ENCODE measurements at regions not wholly inside any gene's neighbourhood (a gene's known extent, or its start where the extent isn't known, plus 50 kb on each side); places are given as distances from the start of the nearest gene placed in this dataset.

DNA sequence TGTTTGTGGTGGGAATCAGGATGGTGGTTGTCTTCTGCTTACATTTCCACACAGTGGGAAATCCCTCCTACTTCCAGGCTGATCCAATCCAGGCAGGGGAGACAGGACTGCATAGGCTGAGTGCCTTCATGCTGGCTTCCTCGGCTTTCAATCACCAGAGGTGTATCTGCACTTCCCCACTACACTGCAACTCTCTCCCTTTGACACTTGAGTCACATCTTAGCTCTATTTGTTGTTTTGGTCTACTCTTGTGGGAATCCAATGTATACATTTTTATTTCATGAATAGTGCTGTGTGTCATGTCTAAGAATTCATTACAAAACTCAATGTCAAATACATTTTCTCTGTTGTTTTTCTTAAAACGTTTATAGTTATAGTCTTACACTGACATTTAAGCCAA lies 735.6 kb downstream of the XPNPEP1 start:
- H3K9me3 Mint-ChIP-seq (ENCODE audit: unreplicated experiment): peaks cover 6% of the 10 kb centered on the region
- no peak for DNase-seq (ENCODE audit: low spot score)
- H3K4me3 Mint-ChIP-seq (ENCODE audit: unreplicated experiment): no peak overlapping the region
- peaks cover 5% of the 10 kb centered on the region for H3K27me3 Mint-ChIP-seq (ENCODE audit: unreplicated experiment)
- no peaks in the 10 kb centered on the region for H3K36me3 Mint-ChIP-seq (ENCODE audit: low read depth, unreplicated experiment)
- no peak overlapping the region for H3K27ac Mint-ChIP-seq (ENCODE audit: unreplicated experiment)
- no peaks in the 10 kb centered on the region for H3K4me1 Mint-ChIP-seq (ENCODE audit: unreplicated experiment)
- TF ChIP-seq, protein P1, sequence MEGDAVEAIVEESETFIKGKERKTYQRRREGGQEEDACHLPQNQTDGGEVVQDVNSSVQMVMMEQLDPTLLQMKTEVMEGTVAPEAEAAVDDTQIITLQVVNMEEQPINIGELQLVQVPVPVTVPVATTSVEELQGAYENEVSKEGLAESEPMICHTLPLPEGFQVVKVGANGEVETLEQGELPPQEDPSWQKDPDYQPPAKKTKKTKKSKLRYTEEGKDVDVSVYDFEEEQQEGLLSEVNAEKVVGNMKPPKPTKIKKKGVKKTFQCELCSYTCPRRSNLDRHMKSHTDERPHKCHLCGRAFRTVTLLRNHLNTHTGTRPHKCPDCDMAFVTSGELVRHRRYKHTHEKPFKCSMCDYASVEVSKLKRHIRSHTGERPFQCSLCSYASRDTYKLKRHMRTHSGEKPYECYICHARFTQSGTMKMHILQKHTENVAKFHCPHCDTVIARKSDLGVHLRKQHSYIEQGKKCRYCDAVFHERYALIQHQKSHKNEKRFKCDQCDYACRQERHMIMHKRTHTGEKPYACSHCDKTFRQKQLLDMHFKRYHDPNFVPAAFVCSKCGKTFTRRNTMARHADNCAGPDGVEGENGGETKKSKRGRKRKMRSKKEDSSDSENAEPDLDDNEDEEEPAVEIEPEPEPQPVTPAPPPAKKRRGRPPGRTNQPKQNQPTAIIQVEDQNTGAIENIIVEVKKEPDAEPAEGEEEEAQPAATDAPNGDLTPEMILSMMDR (IDR thresholded peaks at IDR 0.05; ENCODE audit: unreplicated experiment): no peak

DNA sequence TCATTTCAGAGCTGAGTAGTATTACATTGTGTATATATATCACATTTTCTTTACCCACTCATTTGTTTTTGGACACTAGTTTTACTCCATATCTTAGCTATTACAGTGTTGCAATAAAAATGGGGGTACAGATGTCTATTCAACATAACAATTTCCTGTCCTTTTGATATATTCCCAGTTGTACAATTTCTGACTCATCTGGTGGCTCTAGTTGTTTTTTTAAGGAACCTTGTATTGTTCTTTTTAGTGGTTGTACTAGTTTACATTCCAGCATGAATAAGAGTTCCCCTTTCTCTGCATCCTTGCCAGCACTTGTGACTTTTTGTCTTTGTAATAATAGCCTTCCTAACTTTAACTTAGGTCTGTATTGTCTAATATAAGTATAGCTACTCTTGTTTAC lies 739.9 kb downstream of the XPNPEP1 start:
- peaks cover 4% of the 10 kb centered on the region for H3K27me3 Mint-ChIP-seq (ENCODE audit: unreplicated experiment)
- no peaks in the 10 kb centered on the region for H3K36me3 Mint-ChIP-seq (ENCODE audit: low read depth, unreplicated experiment)
- TF ChIP-seq, protein P1 (IDR thresholded peaks at IDR 0.05; ENCODE audit: unreplicated experiment): no peak
- peaks cover 6% of the 10 kb centered on the region for H3K9me3 Mint-ChIP-seq (ENCODE audit: unreplicated experiment)
- no peak for DNase-seq (ENCODE audit: low spot score)
- H3K4me3 Mint-ChIP-seq (ENCODE audit: unreplicated experiment): no peak overlapping the region
- no peaks in the 10 kb centered on the region for H3K4me1 Mint-ChIP-seq (ENCODE audit: unreplicated experiment)
- H3K27ac Mint-ChIP-seq (ENCODE audit: unreplicated experiment): no peak overlapping the region

DNA sequence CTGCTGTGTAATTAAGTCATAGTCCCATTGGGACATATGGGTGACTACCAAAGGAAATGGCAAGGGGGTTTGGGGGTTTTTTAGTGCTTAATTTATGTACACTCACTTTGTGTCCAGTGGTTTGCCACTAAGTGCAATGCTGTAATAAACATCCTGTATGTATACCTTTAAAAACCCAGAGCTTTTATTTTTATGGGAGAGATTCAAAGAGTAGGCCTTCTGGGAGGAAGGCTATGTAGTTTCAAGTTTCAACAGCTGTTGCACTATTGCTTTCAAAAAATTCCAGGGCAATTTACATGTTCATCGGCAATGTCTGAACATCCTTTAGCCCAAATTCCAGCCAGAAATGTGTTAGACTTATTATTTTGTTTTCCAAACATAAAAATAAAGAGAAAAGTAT lies 744.7 kb downstream of the XPNPEP1 start:
- no peak overlapping the region for H3K4me3 Mint-ChIP-seq (ENCODE audit: unreplicated experiment)
- no peaks in the 10 kb centered on the region for H3K36me3 Mint-ChIP-seq (ENCODE audit: low read depth, unreplicated experiment)
- TF ChIP-seq, protein P1 (IDR thresholded peaks at IDR 0.05; ENCODE audit: unreplicated experiment): no peak
- no peaks in the 10 kb centered on the region for H3K4me1 Mint-ChIP-seq (ENCODE audit: unreplicated experiment)
- no peaks in the 10 kb centered on the region for H3K9me3 Mint-ChIP-seq (ENCODE audit: unreplicated experiment)
- H3K27ac Mint-ChIP-seq (ENCODE audit: unreplicated experiment): no peak overlapping the region
- H3K27me3 Mint-ChIP-seq (ENCODE audit: unreplicated experiment): peaks cover 4% of the 10 kb centered on the region
- DNase-seq (ENCODE audit: low spot score): no peak

DNA sequence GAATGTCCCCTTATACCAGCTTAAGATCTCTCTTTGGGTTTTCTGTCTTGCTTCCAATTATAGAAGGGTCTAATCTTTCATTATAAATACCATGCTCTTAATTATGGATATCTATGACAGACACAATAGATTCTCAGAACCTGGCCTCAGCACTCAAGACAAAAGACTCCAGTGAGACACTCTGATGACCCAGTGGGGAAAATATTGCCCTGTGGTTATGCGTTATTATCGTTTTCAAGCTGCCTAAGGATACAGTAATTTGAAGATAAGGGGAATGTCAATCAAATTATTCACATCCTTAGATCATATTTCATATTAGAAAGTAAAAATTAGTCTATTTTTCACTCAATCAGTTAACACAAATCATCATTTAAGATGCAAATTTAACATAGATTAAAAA lies 748.8 kb downstream of the XPNPEP1 start:
- H3K4me1 Mint-ChIP-seq (ENCODE audit: unreplicated experiment): no peaks in the 10 kb centered on the region
- no peak overlapping the region for H3K27ac Mint-ChIP-seq (ENCODE audit: unreplicated experiment)
- peaks cover 1% of the 10 kb centered on the region for H3K27me3 Mint-ChIP-seq (ENCODE audit: unreplicated experiment)
- DNase-seq (ENCODE audit: low spot score): no peak
- no peak overlapping the region for H3K4me3 Mint-ChIP-seq (ENCODE audit: unreplicated experiment)
- H3K9me3 Mint-ChIP-seq (ENCODE audit: unreplicated experiment): no peaks in the 10 kb centered on the region
- H3K36me3 Mint-ChIP-seq (ENCODE audit: low read depth, unreplicated experiment): no peaks in the 10 kb centered on the region
- TF ChIP-seq, protein P1 (IDR thresholded peaks at IDR 0.05; ENCODE audit: unreplicated experiment): no peak

DNA sequence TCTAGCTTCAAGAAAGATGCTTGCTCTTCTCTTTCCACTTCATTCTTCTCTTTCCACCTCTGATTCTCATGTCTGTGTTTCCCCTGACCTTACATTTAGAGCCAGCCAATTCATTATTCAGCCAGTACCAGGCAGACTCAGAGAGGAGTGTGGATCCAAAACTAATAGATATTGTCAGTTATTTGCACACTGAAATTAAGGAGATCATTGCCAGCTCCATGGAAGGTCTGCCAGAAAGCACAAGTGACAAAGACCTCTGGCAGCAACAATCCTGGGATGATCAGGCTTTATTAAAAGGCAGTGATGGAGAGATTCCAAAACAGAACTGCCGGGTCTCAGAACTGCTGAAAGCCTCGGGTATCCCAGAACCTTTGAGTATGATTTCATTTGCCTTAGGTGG lies 749.4 kb downstream of the XPNPEP1 start:
- Mint-ChIP-seq H3K9me3 (ENCODE audit: unreplicated experiment) (no peaks in the 10 kb centered on the region), H3K4me1 (ENCODE audit: unreplicated experiment) (no peaks in the 10 kb centered on the region), H3K4me3 (ENCODE audit: unreplicated experiment) (no peak overlapping the region), H3K36me3 (ENCODE audit: low read depth, unreplicated experiment) (no peaks in the 10 kb centered on the region), H3K27me3 (ENCODE audit: unreplicated experiment) (peaks cover 1% of the 10 kb centered on the region), H3K27ac (ENCODE audit: unreplicated experiment) (no peak overlapping the region)
- TF ChIP-seq, protein P1 (IDR thresholded peaks at IDR 0.05; ENCODE audit: unreplicated experiment): no peak
- DNase-seq (ENCODE audit: low spot score): no peak

Measured in endothelial cell (in vitro differentiated cells).